ENCODE measurements at regions not wholly inside any gene's neighbourhood (a gene's known extent, or its start where the extent isn't known, plus 50 kb on each side); places are given as distances from the start of the nearest gene placed in this dataset.

DNA sequence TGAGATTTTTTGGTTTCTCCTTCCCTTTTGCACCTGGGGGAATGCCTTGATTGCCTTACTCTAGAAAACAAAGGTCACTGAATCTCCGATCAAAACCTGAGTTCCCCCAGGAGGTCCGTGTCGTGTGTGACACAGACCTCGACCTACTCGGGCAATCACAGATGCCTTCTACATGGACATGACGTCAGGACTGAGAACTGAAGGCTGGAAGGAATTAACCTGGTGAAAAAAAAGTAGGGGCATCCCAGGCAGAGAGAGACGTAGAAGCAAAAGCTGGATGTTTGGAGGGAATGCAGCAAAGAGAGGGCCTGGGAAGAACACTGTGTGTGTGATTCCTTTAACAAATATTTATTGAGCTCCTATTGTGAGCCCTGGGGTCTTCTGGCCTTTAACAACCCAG lies 178.0 kb downstream of the PRDM2 start:
- no peak for DNase-seq

GRCh38 chr1:13878451-13878850 lies 178.5 kb downstream of the PRDM2 start:
- no peak for DNase-seq

DNA sequence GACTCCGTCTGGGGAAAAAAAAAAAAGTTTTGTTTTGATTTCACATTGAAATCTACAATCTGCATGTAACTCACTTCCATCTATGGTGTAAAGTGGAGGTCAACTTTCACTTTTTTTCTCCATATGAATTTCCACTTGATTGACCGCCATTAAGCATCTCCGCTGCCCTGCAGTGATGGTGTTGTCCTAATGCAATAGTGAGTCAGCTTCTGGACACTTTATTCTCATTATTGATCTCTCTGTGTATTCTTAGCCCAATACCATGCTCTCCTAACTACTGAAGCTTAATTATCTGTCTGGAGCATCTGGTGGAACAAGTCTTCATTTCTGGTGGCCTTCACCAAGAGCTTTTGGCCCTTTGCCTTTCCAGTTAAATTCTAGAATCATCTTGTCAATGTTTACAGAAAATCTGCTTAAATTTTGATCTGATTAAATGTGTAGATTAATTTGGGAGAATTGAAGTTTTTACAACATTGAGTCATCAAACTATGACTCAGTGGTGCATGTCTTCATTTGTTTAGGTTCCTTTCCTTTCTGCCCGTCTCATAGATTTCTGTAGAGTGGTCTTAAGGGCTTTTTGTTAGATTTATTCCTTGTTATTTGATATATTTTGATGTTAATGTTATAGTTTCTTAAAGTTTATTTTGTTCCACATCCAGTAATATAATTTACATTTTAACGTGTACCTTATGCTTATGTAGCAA lies 181.5 kb downstream of the PRDM2 start:
- DNase-seq: no peak

DNA sequence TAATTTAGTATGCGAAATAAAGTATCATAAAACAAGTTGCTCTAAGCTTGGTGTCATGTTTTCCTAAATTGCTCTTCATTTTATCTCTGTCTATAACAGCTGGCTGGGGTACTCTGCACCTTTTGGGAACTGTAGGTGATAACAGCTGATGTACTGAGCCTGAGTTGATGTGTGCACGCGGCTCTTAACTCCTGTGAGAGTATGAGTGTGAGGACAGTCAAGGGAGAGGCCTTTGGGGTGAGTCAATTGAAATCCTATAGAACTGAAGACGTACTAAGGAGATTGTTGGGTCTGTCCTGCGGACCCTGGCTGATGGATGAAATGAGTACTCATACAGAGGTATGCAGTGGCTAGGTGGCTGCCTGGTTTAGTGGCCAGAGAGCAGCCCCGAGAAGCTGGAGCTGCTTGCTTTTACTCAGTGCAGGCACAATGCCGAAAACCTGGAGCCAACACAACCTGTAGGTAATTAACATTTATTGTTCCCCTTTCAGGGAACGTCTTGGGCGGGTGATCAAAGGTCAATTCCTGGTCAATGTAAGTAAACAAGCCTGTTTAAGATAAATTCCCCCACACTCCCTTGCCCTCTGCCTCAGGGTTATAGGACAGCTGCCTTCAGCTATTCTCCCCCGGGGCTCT lies 188.5 kb downstream of the PRDM2 start:
- DNase-seq: no peak

DNA sequence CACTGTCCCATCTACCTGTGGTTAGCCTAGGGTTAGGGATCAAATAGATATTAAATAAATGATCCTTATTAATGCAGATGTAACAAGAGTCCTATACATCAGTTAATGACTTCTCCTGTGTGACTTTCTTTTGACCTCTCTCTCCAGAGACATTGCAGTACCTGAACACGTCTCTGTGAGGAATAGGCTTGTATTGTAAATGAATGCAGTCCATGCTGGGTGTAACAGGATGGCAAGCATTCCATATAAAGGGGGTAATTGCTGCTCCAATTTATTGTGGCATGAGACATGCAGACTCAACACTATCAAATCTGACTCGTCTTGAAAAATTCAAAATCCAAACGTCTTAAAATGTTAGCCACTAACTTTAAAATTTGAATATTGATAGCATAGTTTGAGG lies 189.5 kb downstream of the PRDM2 start:
- no peak for DNase-seq

GRCh38 chr1:13890766-13891165 lies 190.8 kb downstream of the PRDM2 start:
- no peak for DNase-seq

GRCh38 chr1:13892198-13892597 lies 192.2 kb downstream of the PRDM2 start:
- DNase-seq: no peak

GRCh38 chr1:13892671-13893325 lies 192.8 kb downstream of the PRDM2 start:
- DNase-seq: no peak

DNA sequence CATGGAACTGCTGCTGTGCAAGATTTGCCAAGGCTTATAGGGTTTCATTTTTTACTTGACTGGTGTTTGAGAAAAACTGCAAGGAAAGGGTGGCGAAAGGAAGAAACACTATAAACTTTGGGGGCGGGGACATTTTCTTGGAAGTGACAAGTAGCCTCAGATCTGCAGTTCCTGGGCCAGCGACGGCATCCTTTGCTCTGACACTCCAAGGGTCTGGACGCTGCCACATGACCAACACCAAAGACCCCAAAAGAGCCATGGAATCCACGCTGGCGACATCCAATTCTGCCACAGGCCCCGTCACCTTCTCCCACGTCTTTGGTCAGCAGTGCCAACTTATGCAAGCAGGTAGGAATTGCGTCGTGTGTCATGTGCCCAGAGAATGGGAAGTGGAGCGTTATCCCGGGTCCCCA lies 193.4 kb downstream of the PRDM2 start:
- no peak for DNase-seq

DNA sequence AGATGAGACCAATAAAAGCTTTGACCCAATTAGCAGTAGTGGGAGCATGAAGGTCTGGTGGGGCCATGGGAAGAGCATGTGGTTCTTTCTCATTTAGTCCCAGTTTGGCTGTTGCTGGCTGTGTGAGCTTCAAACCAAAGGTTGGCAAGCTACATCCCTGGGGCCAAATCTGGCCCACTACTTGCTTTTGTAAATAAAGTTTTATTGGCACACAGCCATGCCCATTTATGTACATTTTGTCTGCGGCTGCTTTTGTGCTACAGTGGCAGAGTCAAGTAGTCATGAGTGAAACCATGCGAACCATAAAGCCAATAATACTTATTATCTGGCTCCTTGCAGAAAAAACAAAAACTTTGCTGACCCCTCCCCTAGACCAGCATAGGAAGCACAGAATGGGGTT lies 196.9 kb downstream of the PRDM2 start:
- no peak for DNase-seq

GRCh38 chr1:13898406-13898805 lies 198.4 kb downstream of the PRDM2 start:
- DNase-seq: no peak

- DNase-seq: no peak
These were observed 199.9 kb downstream of the PRDM2 start for GRCh38 chr1:13899856-13900255.

DNA sequence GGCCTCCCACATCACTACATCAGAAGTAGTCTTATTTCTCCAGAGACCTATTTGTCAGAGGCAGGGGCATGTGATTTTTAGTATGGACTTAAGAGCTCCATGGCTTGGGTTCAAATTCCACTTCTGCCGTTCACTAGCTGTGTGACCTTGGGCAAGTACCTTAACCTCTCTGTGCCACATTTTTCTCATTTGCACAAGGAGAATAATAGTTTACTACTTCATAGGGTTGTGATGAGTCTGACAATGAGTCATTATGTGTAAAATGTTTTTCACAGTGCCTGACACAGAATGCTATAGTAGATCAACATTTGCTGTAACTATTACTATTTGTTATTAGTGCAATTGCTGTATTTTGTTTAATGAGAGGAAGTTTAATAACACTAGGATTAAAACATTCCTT lies 200.6 kb downstream of the PRDM2 start:
- no peak for DNase-seq

DNA sequence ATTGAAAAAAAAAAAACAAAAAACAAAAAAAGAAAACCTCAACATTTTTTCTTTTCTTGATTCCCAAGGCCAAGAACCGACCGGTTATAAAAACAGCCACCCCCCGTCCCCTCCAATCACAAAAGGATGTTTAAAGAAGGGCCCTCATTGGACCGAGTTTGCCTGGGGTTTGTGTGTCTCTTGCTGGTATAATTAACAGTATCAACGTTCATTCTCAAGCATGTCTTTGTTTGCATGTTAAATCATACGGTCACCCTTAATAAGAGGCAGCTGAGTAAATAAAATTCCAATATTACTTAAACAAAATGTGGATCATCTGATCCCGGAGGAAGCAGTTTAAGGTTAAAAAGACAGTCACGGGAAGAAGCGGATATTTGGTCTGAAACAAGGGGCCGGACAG lies 201.1 kb downstream of the PRDM2 start:
- no peak for DNase-seq

GRCh38 chr1:13901597-13901996 lies 201.6 kb downstream of the PRDM2 start:
- DNase-seq: no peak

DNA sequence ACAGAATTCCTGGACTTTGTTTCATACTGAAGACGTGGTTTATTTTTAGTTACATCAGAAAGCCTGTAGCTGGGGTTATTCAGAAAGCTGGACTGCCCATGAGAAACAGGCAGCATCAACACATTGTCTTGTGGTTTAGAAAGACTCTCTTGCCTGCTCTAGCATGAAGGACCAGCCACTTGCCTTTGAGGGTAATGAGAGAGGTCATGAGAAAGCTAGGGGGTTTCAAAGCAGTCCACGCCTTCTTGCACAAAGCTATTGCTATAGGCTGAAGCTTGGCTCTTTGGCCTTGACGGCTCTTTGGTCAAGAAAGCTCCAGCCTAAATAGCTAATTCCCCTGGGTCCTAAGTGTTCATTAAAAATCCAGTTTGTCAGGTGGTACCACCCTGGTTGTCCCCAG lies 208.1 kb downstream of the PRDM2 start:
- no peak for DNase-seq

DNA sequence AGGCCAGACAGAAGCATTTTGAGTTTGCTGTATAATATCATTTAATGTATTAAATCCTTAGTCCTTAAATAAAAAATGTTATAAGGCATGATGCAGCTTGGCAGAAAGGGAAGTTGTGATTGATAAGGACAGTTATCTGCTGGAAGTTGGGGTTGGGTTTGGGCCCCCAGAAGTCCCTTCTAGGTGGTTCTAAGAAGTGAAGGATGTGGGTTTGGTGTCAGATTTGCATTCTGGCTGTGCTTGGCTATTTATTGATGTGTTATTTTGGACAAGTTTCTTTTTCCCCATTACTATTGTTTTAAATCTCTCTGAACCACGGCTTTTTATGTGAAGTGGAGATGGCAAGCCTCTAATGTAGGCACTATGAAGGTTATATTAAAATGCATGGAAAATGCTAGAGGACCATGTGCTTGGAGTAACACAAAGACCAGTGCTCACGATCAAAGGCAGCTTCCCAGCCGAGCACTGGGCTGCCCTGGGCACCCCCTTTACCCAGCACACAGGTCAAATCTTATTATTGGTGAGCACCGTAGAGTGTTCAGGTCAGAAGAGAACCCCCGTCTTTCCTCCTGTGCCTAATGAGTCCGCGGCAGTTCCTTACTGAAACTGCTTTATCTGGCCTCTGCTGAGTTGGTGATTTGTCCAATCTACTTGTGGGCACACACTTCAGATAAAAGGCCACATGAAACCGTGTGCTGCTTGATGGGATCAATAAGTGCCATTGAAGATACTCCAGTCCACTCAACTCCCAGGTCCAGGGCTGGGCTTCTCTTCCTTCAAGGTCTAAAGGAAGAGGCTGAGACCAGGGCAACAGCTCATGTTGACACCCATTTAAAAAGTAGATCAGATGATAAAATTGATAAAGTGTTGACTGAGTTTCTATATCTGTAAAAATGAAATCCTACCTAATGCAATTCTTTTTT lies 212.0 kb downstream of the PRDM2 start:
- DNase-seq: no peak

- no peak for DNase-seq
These were observed 213.4 kb downstream of the PRDM2 start for GRCh38 chr1:13913396-13913795.

GRCh38 chr1:13916530-13916929 lies 216.5 kb downstream of the PRDM2 start:
- DNase-seq: no peak

- DNase-seq: no peak
These were observed 217.6 kb downstream of the PRDM2 start for GRCh38 chr1:13917607-13918006.

DNA sequence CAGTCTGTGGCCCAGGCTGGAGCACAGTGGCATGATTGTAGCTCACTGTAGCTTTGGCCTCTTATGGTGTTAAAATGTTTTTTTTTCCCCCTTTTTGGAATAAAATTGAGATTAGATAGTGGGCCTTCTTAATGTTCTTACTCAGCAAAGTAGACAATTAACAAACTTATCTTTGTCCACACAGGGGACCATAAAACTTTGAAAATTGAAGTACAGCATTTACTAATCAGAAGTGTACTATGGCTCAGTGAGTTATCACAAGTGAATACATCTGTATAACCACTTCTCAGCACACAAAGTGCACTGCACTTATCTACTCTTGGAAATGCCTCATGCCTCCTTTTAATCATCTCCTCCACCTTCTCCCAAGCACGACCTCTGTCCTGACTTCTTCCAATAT lies 218.9 kb downstream of the PRDM2 start:
- DNase-seq: no peak

DNA sequence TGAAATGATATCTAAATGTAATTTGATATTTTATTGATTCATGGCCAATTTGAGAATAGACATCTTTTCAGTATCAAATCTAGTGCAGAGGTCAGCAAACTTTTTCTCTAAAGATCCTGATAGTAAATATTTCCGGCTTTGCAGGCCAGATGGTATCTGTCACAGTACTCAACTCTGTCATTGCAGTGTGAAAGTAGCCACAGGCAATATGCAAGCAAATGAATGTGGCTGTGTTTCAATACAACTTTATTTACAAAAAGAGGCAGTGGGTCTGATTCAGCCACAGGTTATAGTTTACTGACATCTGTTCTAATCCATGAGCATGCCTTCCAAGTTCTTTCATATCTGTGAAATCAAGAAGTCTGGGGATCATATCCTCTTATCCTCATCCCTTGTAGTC lies 221.2 kb downstream of the PRDM2 start:
- no peak for DNase-seq

- DNase-seq: no peak
These were observed 222.6 kb downstream of the PRDM2 start for GRCh38 chr1:13922466-13923110.

All from activated effector memory CD4-positive, alpha-beta T cell treated with Interleukin-2 at 50 U/mL for 16 hours (primary cell).